ACC112 (cell line): ENCODE measurements at regions not wholly inside any gene's neighbourhood (a gene's known extent, or its start where the extent isn't known, plus 50 kb on each side); places are given as distances from the start of the nearest gene placed in this dataset.

Experiments
- H2AFZ ChIP-seq: fragments of 200-600 bp; sonication (generic); one replicate; pipeline ENCODE4 v1.6.0; 2017; ENCODE audit warnings: antibody characterized with exemption, low read length; ENCODE audit not compliant: unreplicated experiment
- H3K27ac ChIP-seq: fragments of 200-600 bp; sonication (generic); 2 replicates; pipeline ENCODE4 v1.5.1; 2014; ENCODE audit warnings: low read depth, mild to moderate bottlenecking, antibody characterized with exemption, low read length, moderate library complexity
- H3K27me3 ChIP-seq: fragments of 200-600 bp; sonication (generic); 2 replicates; pipeline ENCODE4 v1.6.1; 2014; ENCODE audit warnings: mild to moderate bottlenecking, antibody characterized with exemption, low read length, moderate library complexity, mixed read lengths; ENCODE audit not compliant: insufficient read depth
- H3K36me3 ChIP-seq: fragments of 200-600 bp; sonication (generic); 2 replicates; pipeline ENCODE4 v1.6.1; 2016; ENCODE audit warnings: mild to moderate bottlenecking, antibody characterized with exemption, low read length, moderate library complexity, mixed read lengths; ENCODE audit not compliant: insufficient read depth
- H3K4me1 ChIP-seq: fragments of 200-600 bp; sonication (generic); one replicate; pipeline ENCODE4 v1.6.1; 2016; ENCODE audit warnings: low read length, mixed read lengths; ENCODE audit not compliant: insufficient read depth, unreplicated experiment, control insufficient read depth
- H3K4me3 ChIP-seq: fragments of 200-600 bp; sonication (generic); 2 replicates; pipeline ENCODE4 v1.5.1; 2014; ENCODE audit warnings: mild to moderate bottlenecking, low read depth, low read length
- H3K79me2 ChIP-seq: fragments of 200-600 bp; sonication (generic); one replicate; pipeline ENCODE4 v1.6.0; 2016; ENCODE audit warnings: low read length; ENCODE audit not compliant: control insufficient read depth, unreplicated experiment, insufficient read depth

GRCh38 chr2:136210822-136211221 lies 92.9 kb upstream of the CXCR4 start:
- Histone ChIP-seq H3K4me1 (no peaks in the 10 kb centered on the region), H2AFZ (no peak overlapping the region), H3K4me3 (no peak overlapping the region), H3K36me3 (no peaks in the 10 kb centered on the region), H3K79me2 (no peaks in the 10 kb centered on the region), H3K27me3 (no peaks in the 10 kb centered on the region), H3K27ac (no peak overlapping the region)

DNA sequence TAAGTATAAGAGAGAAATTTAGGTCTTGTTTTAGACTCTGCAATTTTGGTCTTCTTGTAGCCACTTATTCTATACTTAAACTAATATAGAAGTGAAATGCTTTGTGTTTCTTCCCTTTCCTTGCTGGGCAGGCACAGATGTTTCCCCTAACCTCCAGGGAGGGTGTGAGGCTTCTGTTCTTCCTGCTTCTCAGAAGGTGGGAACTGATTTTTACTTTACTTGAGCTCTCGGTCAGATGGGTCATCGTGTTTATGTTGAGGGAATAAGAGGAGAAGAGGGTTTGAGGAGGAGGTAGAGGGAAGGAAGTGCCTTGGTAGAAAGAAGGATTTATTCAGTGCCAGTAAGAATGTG lies 92.5 kb upstream of the CXCR4 start:
- Histone ChIP-seq H3K4me3 (no peak overlapping the region), H3K4me1 (no peaks in the 10 kb centered on the region)

DNA sequence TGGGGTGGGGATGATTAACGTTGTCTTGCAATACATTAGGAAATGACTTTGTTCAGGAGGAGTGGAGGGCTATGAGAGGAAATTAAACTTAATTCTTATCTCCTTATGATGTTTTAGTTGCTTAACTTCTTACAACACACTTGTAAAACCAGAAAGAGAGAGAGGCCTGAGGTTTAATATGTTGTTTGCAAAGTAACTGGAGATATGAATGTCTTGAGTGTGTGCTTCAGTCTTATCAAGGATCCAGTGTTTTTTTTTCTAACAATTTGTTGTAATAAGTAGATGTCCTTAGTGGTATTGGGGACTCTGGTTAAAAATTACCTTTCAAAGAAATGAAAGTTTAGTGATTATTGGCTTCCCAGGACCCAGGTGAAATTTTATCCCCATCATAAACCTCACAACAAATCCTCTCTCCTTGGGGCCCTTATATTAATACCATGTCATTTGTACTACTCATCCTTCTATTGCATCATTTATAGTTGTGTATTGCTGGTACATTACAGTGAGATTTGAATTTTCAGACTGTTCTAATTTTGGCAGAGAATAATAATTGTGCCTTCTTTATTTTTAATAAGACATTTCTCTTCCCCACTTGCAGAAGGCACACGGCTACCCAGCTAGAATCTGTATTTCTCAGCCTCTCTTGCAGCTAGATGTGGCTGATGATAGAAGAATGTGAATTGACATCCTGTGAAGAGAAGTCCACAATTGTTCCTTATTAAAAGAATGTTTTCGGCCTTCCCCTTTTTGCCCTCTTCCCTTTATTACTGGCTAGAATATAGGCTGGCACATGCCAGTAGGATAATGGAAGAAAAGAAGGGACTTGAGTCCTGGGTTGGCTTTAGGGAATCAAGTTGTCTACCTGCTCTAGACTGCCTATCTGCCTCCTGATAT lies 91.9 kb upstream of the CXCR4 start:
- no peak overlapping the region for H2AFZ ChIP-seq
- no peaks in the 10 kb centered on the region for H3K79me2 ChIP-seq
- no peaks in the 10 kb centered on the region for H3K27me3 ChIP-seq
- no peaks in the 10 kb centered on the region for H3K36me3 ChIP-seq
- no peaks in the 10 kb centered on the region for H3K4me1 ChIP-seq
- H3K4me3 ChIP-seq = no peak overlapping the region
- no peak overlapping the region for H3K27ac ChIP-seq

More for the DNA sequence above, 92.5 kb upstream of the CXCR4 start:
- H3K27ac ChIP-seq = no peak overlapping the region
- H2AFZ ChIP-seq = no peak overlapping the region
- no peaks in the 10 kb centered on the region for H3K36me3 ChIP-seq
- no peaks in the 10 kb centered on the region for H3K79me2 ChIP-seq
- no peaks in the 10 kb centered on the region for H3K27me3 ChIP-seq

GRCh38 chr2:136208682-136209420 lies 90.9 kb upstream of the CXCR4 start:
- Histone ChIP-seq H3K36me3 (no peaks in the 10 kb centered on the region), H3K4me3 (no peak overlapping the region), H3K27ac (no peak overlapping the region), H3K79me2 (no peaks in the 10 kb centered on the region), H3K4me1 (no peaks in the 10 kb centered on the region), H3K27me3 (no peaks in the 10 kb centered on the region), H2AFZ (no peak overlapping the region)

DNA sequence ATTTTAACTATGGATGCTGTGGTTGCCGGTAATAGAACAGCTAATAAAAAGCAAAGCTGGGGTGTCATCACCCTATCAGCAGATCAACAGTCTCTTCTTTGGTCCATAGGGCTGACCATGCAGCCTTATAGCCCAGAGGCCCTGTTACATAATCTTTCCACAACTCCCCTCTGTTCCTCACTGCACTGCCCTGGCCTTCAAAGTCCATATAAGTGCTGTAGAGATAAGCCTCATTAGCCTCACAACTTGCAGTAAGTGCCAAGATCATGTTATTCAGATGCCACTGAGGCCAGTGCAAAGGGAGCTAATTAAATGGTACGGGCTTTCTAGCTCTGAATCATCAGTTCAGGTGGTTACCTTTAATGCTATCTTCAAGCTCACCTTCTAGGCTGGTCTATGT lies 89.7 kb upstream of the CXCR4 start:
- H2AFZ ChIP-seq = no peak overlapping the region
- H3K27ac ChIP-seq = no peak overlapping the region
- no peaks in the 10 kb centered on the region for H3K36me3 ChIP-seq
- no peak overlapping the region for H3K4me3 ChIP-seq
- H3K27me3 ChIP-seq = no peaks in the 10 kb centered on the region
- no peaks in the 10 kb centered on the region for H3K4me1 ChIP-seq
- H3K79me2 ChIP-seq = no peaks in the 10 kb centered on the region

DNA sequence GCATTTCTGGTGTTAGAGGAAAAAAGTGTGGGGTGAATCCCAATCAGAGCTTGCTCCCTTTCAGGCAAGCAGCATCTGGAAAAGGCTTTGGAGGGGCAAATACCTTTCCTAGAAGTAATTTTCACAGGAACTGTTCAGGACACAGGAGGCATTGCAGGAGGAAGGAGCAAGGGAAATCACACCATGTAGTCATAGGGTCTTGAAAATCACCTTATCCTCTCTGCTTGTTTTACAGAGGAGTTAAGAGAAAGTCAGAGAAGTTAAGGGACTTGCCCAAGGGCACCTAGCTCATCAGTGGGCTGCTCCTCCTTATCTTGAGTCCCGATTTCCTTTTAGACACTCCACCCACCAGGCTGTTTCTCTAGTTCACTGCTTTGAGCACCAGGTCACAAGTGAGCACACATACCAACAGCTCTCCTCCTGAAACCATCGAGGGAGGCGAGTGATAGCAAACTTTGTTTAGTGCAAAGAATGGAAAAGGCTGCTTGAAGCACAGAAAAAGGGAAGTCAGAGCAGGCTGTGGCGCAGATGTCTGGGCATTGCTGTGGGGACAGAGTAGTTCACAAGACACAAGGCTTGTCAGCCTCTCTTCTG lies 89.2 kb upstream of the CXCR4 start:
- no peak overlapping the region for H2AFZ ChIP-seq
- no peaks in the 10 kb centered on the region for H3K4me1 ChIP-seq
- H3K4me3 ChIP-seq = no peak overlapping the region
- no peaks in the 10 kb centered on the region for H3K79me2 ChIP-seq
- no peak overlapping the region for H3K27ac ChIP-seq
- no peaks in the 10 kb centered on the region for H3K36me3 ChIP-seq
- H3K27me3 ChIP-seq = no peaks in the 10 kb centered on the region

- H3K36me3 ChIP-seq = no peaks in the 10 kb centered on the region
- H3K4me3 ChIP-seq = no peak overlapping the region
- no peak overlapping the region for H2AFZ ChIP-seq
- H3K27ac ChIP-seq = no peak overlapping the region
- H3K79me2 ChIP-seq = no peaks in the 10 kb centered on the region
- H3K4me1 ChIP-seq = no peaks in the 10 kb centered on the region
- H3K27me3 ChIP-seq = no peaks in the 10 kb centered on the region
Measured at GRCh38 chr2:136206613-136207012, 88.7 kb upstream of the CXCR4 start.

- Histone ChIP-seq H3K27ac (no peak overlapping the region), H3K4me3 (no peak overlapping the region), H2AFZ (no peak overlapping the region), H3K4me1 (no peaks in the 10 kb centered on the region), H3K36me3 (no peaks in the 10 kb centered on the region), H3K27me3 (no peaks in the 10 kb centered on the region), H3K79me2 (no peaks in the 10 kb centered on the region)
Measured at GRCh38 chr2:136205615-136206014, 87.7 kb upstream of the CXCR4 start.

GRCh38 chr2:136204971-136205370 lies 87.0 kb upstream of the CXCR4 start:
- no peaks in the 10 kb centered on the region for H3K27me3 ChIP-seq
- H3K79me2 ChIP-seq = no peaks in the 10 kb centered on the region
- no peak overlapping the region for H2AFZ ChIP-seq
- no peaks in the 10 kb centered on the region for H3K4me1 ChIP-seq
- H3K4me3 ChIP-seq = no peak overlapping the region
- H3K27ac ChIP-seq = no peak overlapping the region
- no peaks in the 10 kb centered on the region for H3K36me3 ChIP-seq

GRCh38 chr2:136195226-136195625 lies 77.3 kb upstream of the CXCR4 start:
- no peaks in the 10 kb centered on the region for H3K27me3 ChIP-seq
- no peaks in the 10 kb centered on the region for H3K36me3 ChIP-seq
- H3K4me1 ChIP-seq = no peaks in the 10 kb centered on the region
- H3K4me3 ChIP-seq = no peak overlapping the region
- no peak overlapping the region for H2AFZ ChIP-seq
- no peak overlapping the region for H3K27ac ChIP-seq
- H3K79me2 ChIP-seq = no peaks in the 10 kb centered on the region
